GM21360 (cell line): ENCODE measurements at regions not wholly inside any gene's neighbourhood (a gene's known extent, or its start where the extent isn't known, plus 50 kb on each side); places are given as distances from the start of the nearest gene placed in this dataset.
A peak's percentile ranks its signal among the peaks of the same experiment; 100 is the strongest.
"Not testable (repeated sequence)": the region's sequence is repeated elsewhere in the genome, so short reads cannot be mapped to it uniquely, and the experiment has no call there.

Experiments used
- ATAC-seq: cut with Tn5 transposase; IDR thresholded peaks from one replicate; pipeline ENCODE4 v1.9.1; 2021; ENCODE audit warnings: mild to moderate bottlenecking, moderate library complexity; ENCODE audit not compliant: unreplicated experiment

GRCh38 chr4:81375745-81376144 lies 96.0 kb downstream of the RASGEF1B start:
- no peak for ATAC-seq

DNA sequence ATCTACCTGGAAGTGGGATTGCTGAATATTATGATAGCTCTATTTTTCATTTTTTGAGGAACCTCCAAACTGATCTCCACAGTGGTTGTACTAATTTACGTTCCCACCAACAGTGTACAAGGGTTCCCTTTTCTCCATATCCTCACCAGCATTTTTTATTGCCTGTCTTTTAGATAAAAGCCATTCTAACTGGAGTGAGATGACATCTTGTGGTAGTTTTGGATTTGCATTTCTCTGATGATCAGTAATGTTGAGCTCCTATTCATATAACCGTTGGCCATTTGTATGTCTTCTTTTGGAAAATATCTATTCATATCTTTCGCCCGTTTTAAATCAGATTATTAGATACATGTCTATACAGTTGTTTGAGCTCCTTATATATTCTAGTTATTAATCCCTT lies 101.8 kb downstream of the RASGEF1B start:
- ATAC-seq: no peak

- no peak for ATAC-seq
Measured at GRCh38 chr4:81366779-81367178, 104.9 kb downstream of the RASGEF1B start.

GRCh38 chr4:81360737-81361136 lies 111.0 kb downstream of the RASGEF1B start:
- no peak for ATAC-seq

DNA sequence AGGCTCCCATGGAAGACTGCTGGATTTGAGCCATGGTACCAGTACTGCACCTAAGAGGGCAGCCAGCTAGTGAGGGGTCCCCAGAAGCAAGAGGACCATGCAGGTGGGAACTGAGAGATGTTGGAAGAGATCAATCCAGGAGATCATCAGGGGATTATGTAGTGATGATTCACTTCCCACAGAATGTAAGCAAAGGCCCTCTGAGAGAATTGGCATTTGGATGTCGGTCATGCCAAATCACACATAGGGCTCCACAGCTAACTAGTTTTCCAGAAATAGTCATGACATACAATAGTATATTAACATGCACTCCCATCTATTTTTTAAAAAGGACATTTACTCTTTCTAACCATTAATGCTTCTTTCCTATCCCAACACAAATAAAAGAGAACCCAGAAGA lies 112.5 kb downstream of the RASGEF1B start:
- no peak for ATAC-seq

DNA sequence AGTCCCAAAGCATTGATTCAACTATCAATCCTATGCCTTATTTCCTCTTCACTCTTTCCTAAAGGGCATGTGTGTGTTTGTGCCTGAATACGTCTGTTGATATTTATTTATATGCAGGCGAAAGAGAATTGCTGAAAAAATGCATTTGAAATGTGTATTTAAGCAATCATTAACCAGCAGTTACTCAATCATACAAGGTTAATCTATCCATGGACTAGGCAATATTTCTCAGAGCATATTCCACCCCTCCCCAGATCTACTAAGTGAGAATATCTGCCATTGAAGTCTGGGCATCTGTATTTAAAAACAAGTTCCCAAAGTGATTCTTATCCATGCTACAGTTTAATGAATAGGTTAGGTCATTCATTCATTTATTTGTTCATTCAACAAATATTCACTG lies 113.6 kb downstream of the RASGEF1B start:
- no peak for ATAC-seq

GRCh38 chr4:81356621-81357020 lies 115.1 kb downstream of the RASGEF1B start:
- ATAC-seq: no peak

- no peak for ATAC-seq
Measured at GRCh38 chr4:81355136-81355535, 116.6 kb downstream of the RASGEF1B start.

- no peak for ATAC-seq
Measured at GRCh38 chr4:81353861-81354260, 117.8 kb downstream of the RASGEF1B start.

- ATAC-seq: no peak
Measured at GRCh38 chr4:81352446-81352835, 119.3 kb downstream of the RASGEF1B start.

DNA sequence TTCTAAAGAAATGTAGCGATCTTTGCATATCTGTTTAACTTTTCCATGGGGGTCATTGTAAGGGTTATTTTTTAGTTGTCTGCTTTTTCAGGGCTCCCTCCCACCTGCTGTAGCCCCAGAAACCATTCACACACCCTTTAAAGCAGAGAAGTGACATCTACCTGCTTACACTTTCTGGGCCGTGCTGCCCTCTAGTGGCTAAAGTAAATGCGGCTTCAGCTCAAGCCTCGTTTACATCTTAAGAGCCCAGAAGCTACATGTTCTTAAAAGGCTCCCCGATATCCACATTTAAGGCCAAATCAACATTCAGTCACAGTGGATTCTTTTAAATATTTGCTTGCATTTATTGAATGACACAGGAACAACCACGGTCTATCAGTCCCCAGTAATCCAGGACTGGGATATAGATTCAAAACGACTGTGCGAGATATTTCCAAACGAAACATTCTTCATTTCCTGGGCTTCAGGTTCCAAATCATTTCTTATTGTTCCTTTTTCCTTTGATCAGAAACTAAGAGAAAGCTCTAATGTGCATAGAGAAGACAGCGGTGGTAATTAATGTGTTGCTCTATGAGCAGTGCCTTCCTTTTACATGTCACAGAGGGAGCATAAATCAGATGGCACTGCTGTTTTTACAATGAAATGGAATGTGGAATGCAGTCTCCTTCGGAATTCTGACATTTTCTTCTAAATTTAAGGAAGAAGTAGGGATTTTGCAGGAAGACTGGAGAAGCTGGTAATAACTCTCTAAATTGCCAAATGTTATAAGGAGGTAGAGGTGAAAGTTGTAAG lies 119.9 kb downstream of the RASGEF1B start:
- ATAC-seq: peak; percentile 79

GRCh38 chr4:81350040-81350439 lies 121.7 kb downstream of the RASGEF1B start:
- no peak for ATAC-seq

DNA sequence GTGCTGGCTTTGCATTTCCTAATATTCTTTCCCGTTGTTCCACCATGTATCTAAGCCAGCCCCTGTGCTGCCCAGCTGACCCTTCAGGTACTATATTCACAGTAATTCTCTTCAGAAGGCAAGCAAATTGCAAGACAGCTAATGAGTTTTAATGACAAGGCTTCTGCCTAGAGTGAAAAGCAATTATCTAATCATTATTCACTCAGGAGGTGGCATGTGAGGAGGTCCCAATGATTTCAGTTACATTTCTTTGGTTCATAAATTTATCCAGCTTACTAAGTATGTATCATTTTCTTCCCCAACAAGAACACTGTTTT lies 123.0 kb downstream of the RASGEF1B start:
- ATAC-seq: no peak

DNA sequence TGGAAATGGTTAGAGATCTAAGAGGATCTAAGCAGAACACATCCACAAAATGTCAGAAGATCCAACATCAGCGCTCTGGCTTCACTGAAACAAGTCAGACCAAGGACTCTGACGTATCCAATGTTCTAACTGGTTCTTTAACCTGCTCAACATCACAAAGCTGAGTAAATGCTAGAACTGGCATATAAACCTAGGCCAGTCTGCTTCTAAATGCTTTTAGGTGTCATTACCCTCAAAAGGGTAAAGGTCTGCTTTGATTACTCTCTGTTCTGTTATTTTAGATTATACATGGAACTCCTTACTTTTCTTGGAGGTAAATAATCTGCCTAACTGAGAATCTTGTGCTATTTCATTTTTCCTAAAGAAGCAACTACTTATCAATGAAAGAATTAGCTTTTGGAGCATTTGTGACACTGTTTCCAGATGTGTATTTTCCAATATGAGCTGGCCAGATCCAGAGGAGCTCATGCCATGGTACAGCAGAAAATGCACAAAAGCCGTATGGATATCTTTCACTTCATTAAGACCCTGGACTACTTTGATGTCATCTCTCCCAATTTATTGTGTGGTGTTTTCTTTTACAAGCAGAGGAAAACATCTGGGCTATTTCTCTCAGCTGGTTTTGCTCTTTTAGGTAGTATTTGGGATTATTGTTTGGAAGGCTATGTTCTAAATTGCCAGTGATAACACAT lies 123.5 kb downstream of the RASGEF1B start:
- no peak for ATAC-seq

- no peak for ATAC-seq
Measured at GRCh38 chr4:81346719-81347118, 125.0 kb downstream of the RASGEF1B start.

- no peak for ATAC-seq
Measured at GRCh38 chr4:81343536-81343935, 128.2 kb downstream of the RASGEF1B start.

DNA sequence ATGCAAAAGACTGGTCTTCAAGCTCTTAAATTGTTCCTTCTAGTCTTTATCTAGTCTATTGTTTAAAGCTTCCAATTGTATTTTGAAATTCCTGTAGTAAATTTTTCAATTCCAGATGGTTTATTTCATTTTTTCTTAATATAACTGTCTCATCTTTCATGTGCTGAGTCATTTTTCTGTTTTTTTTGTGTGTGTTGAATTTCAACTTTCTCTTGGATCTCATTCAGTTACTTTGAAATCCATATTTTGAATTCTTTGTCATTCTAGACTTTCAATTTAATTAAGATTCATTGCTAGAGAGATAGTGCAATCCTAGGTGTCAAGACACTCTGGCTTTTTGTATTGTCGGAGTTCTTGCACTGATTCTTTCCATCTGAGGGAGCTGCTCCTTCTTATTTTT lies 128.0 kb upstream of the PRKG2 start:
- ATAC-seq: no peak

DNA sequence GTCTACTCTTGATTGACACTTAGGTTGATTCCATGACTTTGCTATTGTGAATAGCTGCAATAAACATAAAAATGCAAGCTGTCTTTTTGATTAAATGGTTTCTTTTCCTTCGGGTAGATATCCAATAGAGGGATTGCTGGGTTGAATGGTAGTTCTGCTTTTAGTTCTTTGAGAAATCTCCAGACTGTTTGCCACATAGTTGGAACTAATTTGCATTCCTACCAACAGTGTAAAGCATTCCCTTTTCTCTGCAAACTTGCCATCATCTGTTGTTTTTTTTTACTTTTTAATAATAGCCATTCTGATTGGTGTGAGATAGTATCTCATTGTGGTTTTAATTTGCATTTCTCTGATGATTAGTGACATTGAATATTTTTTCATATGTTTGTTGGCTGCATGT lies 122.2 kb upstream of the PRKG2 start:
- no peak for ATAC-seq

- ATAC-seq: no peak
Measured at GRCh38 chr4:81335122-81335912, 120.3 kb upstream of the PRKG2 start.

DNA sequence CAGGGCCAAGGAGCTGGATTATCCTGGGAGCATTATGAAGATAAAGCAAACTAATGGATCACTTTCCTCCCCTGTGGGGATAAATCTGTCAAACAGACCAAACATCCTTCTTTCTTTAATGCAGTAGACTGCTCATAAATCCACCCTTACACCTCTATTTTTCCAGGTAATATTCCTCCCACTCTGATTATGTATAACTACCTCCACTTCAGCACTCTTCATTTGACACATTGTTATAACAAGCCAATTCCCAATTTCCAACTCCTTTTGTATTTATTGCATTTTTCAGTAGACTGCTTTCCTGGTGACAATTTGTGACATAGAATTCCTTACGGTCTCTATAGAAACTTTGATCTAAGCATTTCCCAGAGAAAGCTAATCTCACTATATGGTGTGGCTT lies 115.0 kb upstream of the PRKG2 start:
- ATAC-seq: no peak

GRCh38 chr4:81326581-81326980 lies 111.6 kb upstream of the PRKG2 start:
- no peak for ATAC-seq

DNA sequence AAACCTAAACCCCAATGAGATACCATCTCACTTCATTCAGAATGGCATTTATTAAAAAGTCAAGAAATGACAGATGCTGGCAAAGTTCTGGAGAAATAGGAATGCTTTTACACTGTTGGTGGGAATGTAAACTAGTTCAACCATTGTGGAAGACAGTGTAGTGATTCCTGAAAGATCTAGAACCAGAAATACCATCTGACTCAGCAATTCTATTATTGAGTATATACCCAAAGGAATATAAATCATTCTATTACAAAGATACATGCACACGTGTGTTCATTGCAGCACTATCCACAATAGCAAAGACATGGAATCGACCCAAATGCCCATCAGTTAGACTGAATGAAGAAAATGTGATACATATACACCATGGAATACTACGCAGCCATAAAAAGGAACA lies 109.6 kb upstream of the PRKG2 start:
- not testable (repeated sequence) for ATAC-seq
